HFFc6 (cell line): ENCODE measurements at regions not wholly inside any gene's neighbourhood (a gene's known extent, or its start where the extent isn't known, plus 50 kb on each side); places are given as distances from the start of the nearest gene placed in this dataset.

ENCODE experiments used
- DNase-seq: peaks from one replicate; pipeline ENCODE4 v3.0.0-alpha.2; 2018
- H3K27ac Mint-ChIP-seq: 2 replicates; pipeline ENCODE4 v1.8.0; 2020; ENCODE audit warnings: mild to moderate bottlenecking, mixed read lengths
- H3K27me3 Mint-ChIP-seq: 2 replicates; pipeline ENCODE4 v1.8.0; 2021; ENCODE audit warnings: mild to moderate bottlenecking, moderate library complexity, mixed read lengths; ENCODE audit not compliant: insufficient read depth
- H3K36me3 Mint-ChIP-seq: 2 replicates; pipeline ENCODE4 v1.8.0; 2021; ENCODE audit warnings: low read depth, mixed read lengths
- H3K4me1 Mint-ChIP-seq: 2 replicates; pipeline ENCODE4 v1.8.0; 2020; ENCODE audit warnings: low read depth, mixed read lengths
- H3K4me3 Mint-ChIP-seq: 2 replicates; pipeline ENCODE4 v1.8.0; 2020; ENCODE audit warnings: mild to moderate bottlenecking, moderate library complexity, mixed read lengths
- H3K9me3 Mint-ChIP-seq: 2 replicates; pipeline ENCODE4 v1.8.0; 2020; ENCODE audit warnings: mild to moderate bottlenecking, mixed read lengths
- CTCF ChIP-seq: fragments of 200-600 bp; sonication (generic); IDR thresholded peaks from 2 replicates; pipeline ENCODE4 v1.5.0; 2021; ENCODE audit warnings: antibody characterized with exemption, mild to moderate bottlenecking

- no peaks in the 10 kb centered on the region for H3K9me3 Mint-ChIP-seq
- no peaks in the 10 kb centered on the region for H3K36me3 Mint-ChIP-seq
- no peak for DNase-seq
- no peaks in the 10 kb centered on the region; the same call in 1 of the 2 replicates for H3K27me3 Mint-ChIP-seq
- H3K4me3 Mint-ChIP-seq, result no peak overlapping the region
- H3K27ac Mint-ChIP-seq, result no peak overlapping the region
- peaks cover 12% of the 10 kb centered on the region for H3K4me1 Mint-ChIP-seq
- TF ChIP-seq CTCF, result no peak
Measured at GRCh38 chr3:101167376-101167775, 153.0 kb downstream of the IMPG2 start.

- DNase-seq, result no peak
- Mint-ChIP-seq H3K4me3 (no peak overlapping the region), H3K27me3 (no peaks in the 10 kb centered on the region; the same call in none of the 2 replicates), H3K27ac (no peak overlapping the region), H3K36me3 (no peaks in the 10 kb centered on the region), H3K9me3 (no peaks in the 10 kb centered on the region), H3K4me1 (peaks cover 17% of the 10 kb centered on the region)
- no peak for TF ChIP-seq CTCF
Measured at GRCh38 chr3:101166150-101166549, 154.2 kb downstream of the IMPG2 start.

- Mint-ChIP-seq H3K27me3 (no peaks in the 10 kb centered on the region; the same call in 1 of the 2 replicates), H3K27ac (no peak overlapping the region), H3K9me3 (no peaks in the 10 kb centered on the region), H3K36me3 (no peaks in the 10 kb centered on the region), H3K4me3 (no peak overlapping the region), H3K4me1 (peaks cover 23% of the 10 kb centered on the region)
- DNase-seq, result no peak
- no peak for TF ChIP-seq CTCF
Measured at GRCh38 chr3:101163554-101163953, 156.8 kb downstream of the IMPG2 start.

- H3K4me3 Mint-ChIP-seq, result no peak overlapping the region
- H3K36me3 Mint-ChIP-seq, result no peaks in the 10 kb centered on the region
- no peak for TF ChIP-seq CTCF
- no peaks in the 10 kb centered on the region for H3K9me3 Mint-ChIP-seq
- no peak for DNase-seq
- no peaks in the 10 kb centered on the region; the same call in 1 of the 2 replicates for H3K27me3 Mint-ChIP-seq
- H3K27ac Mint-ChIP-seq, result no peak overlapping the region
- peaks cover 23% of the 10 kb centered on the region for H3K4me1 Mint-ChIP-seq
Measured at GRCh38 chr3:101159478-101159877, 160.9 kb downstream of the IMPG2 start.

- no peak for DNase-seq
- no peak for TF ChIP-seq CTCF
- Mint-ChIP-seq H3K4me3 (no peak overlapping the region), H3K27me3 (no peaks in the 10 kb centered on the region; the same call in 1 of the 2 replicates), H3K36me3 (no peaks in the 10 kb centered on the region), H3K4me1 (peaks cover 18% of the 10 kb centered on the region), H3K27ac (no peak overlapping the region), H3K9me3 (no peaks in the 10 kb centered on the region)
Measured at GRCh38 chr3:101158374-101158773, 162.0 kb downstream of the IMPG2 start.
